ENCODE measurements at regions not wholly inside any gene's neighbourhood (a gene's known extent, or its start where the extent isn't known, plus 50 kb on each side); places are given as distances from the start of the nearest gene placed in this dataset.
A peak's percentile ranks its signal among the peaks of the same experiment; 100 is the strongest.

DNA sequence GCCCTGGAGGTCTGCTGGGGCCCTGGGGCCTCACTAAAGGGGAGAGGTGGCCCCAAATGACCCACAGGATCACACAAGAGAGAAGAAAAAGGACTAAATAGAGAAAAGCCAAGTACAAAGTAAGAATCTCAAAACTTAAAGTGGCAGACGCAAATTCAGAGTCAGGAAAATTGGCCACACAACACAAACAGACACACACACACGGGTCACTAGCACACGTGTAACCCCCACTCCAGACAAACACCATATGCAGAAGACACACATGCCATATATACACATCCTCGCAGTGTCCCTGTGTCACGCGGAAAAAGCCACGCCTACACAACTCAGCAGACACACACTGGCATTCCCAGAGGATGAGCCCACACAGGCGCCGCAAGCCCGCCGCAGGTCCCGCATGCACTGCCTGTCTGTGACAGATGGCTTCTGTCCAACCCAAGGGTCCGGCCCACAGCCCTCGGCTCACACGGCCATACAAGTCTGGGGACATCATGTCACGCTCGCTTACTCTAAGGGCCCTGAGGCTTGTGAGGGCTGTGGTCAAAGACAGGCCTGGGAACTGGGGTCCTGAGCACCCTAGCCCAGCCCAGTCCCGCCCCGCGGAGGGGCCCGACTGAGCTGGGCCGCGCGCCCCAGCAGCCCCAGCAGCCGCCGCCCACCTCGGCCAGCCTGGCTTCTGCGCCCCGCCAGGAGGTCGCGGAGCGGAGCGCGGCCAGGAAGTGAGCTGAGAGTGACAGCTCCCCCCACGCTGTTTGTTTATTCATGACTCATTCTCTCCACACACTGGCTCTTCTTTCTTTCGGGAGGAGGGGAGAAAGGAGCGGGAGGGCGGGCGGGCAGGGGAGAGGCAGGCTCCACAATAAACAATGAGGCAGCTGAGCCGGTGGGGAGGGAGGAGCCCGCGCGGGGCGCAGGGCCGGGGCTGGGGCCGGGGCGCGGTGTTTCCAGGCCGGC is 95.5 kb upstream of the ZMIZ1 start:
- no peaks in the 10 kb centered on the region for H3K36me3 Mint-ChIP-seq (ENCODE audit: insufficient read depth, unreplicated experiment)
- ChIA-PET CTCF (interaction anchor here (1.1 kb wide), 1 partner anchor 10 kb away, joined by 4 read pairs; no protein-coding TSS in a partner anchor), POLR2A (interaction anchor here (0.6 to 2.4 kb wide), 12 partner anchors 8 to 253 kb away, joined by 3 to 13 read pairs (median 4); no protein-coding TSS in a partner anchor)
- H3K9me3 Mint-ChIP-seq (ENCODE audit: unreplicated experiment): no peaks in the 10 kb centered on the region
- intact Hi-C loops (cut with micrococcal nuclease): loop anchor here (2.0 to 10.0 kb wide), 2 partner anchors 46 to 222 kb away; no protein-coding TSS in a partner anchor
- peak; percentile 93 for DNase-seq (ENCODE audit: unreplicated experiment)
- H3K4me1 Mint-ChIP-seq (ENCODE audit: insufficient read depth, unreplicated experiment): peaks cover 36% of the 10 kb centered on the region
- H3K27me3 Mint-ChIP-seq (ENCODE audit: insufficient read depth, unreplicated experiment): no peaks in the 10 kb centered on the region
- TF ChIP-seq, protein P1, sequence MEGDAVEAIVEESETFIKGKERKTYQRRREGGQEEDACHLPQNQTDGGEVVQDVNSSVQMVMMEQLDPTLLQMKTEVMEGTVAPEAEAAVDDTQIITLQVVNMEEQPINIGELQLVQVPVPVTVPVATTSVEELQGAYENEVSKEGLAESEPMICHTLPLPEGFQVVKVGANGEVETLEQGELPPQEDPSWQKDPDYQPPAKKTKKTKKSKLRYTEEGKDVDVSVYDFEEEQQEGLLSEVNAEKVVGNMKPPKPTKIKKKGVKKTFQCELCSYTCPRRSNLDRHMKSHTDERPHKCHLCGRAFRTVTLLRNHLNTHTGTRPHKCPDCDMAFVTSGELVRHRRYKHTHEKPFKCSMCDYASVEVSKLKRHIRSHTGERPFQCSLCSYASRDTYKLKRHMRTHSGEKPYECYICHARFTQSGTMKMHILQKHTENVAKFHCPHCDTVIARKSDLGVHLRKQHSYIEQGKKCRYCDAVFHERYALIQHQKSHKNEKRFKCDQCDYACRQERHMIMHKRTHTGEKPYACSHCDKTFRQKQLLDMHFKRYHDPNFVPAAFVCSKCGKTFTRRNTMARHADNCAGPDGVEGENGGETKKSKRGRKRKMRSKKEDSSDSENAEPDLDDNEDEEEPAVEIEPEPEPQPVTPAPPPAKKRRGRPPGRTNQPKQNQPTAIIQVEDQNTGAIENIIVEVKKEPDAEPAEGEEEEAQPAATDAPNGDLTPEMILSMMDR (IDR thresholded peaks at IDR 0.05; ENCODE audit: unreplicated experiment): no peak
- H3K4me3 Mint-ChIP-seq (ENCODE audit: unreplicated experiment): peak overlapping the region; percentile 78
- no TSS peak for BruUV-seq (replicated peaks)
- peak overlapping the region; percentile 51 for H3K27ac Mint-ChIP-seq (ENCODE audit: low read depth, unreplicated experiment)

DNA sequence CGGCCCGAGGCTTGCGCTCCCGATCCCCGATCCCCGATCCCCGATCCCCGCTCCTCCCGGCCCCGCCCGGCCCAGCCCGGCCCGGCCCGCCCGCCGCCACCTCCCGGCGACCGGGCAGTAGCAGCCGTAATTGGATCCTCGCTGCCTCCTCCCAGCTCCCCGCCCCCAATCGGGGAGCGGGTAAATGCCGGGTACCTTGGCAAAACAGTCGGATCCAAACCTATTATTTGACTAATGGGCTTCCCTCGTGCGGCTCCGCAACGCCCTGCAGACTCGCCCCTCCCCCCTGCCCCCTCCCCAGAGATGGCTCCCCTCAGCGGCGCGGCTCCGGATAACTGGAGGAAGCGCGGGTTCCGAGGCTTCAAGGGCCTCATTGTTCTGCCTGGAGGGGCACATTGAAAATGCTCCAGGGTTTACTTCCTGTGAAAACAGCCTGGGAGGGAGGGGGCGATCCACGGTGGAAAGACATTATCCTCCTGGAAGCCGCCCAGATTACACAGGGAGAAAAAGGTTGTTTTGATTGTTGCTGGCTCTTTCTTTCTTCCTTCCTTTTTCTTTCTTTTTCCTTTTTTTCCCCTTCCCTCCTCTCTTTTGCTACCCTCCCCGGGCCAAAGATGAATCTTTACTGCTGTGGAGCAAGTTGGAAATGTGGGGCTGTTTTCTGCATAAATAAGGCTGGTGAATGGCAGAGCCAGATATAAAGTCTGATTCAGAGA is 94.7 kb upstream of the ZMIZ1 start:
- H3K9me3 Mint-ChIP-seq (ENCODE audit: unreplicated experiment): no peaks in the 10 kb centered on the region
- intact Hi-C loops (cut with micrococcal nuclease): loop anchor here (1.0 to 10.0 kb wide), 4 partner anchors 47 to 221 kb away; no protein-coding TSS in a partner anchor
- peak; percentile 81 for DNase-seq (ENCODE audit: unreplicated experiment)
- TF ChIP-seq, protein P1 (IDR thresholded peaks at IDR 0.05; ENCODE audit: unreplicated experiment): no peak
- H3K27ac Mint-ChIP-seq (ENCODE audit: low read depth, unreplicated experiment): peak overlapping the region; percentile 94
- POLR2A ChIA-PET: interaction anchor here (0.6 to 2.4 kb wide), 12 partner anchors 9 to 254 kb away, joined by 3 to 13 read pairs (median 4); no protein-coding TSS in a partner anchor
- no TSS peak for BruUV-seq (replicated peaks)
- CTCF ChIA-PET: interaction anchor here (0.6 to 1.7 kb wide), 17 partner anchors 9 to 1025 kb away, joined by 3 to 14 read pairs (median 4); no protein-coding TSS in a partner anchor
- H3K4me3 Mint-ChIP-seq (ENCODE audit: unreplicated experiment): peak overlapping the region; percentile 78
- no peaks in the 10 kb centered on the region for H3K27me3 Mint-ChIP-seq (ENCODE audit: insufficient read depth, unreplicated experiment)
- peaks cover 39% of the 10 kb centered on the region for H3K4me1 Mint-ChIP-seq (ENCODE audit: insufficient read depth, unreplicated experiment)
- no peaks in the 10 kb centered on the region for H3K36me3 Mint-ChIP-seq (ENCODE audit: insufficient read depth, unreplicated experiment)

DNA sequence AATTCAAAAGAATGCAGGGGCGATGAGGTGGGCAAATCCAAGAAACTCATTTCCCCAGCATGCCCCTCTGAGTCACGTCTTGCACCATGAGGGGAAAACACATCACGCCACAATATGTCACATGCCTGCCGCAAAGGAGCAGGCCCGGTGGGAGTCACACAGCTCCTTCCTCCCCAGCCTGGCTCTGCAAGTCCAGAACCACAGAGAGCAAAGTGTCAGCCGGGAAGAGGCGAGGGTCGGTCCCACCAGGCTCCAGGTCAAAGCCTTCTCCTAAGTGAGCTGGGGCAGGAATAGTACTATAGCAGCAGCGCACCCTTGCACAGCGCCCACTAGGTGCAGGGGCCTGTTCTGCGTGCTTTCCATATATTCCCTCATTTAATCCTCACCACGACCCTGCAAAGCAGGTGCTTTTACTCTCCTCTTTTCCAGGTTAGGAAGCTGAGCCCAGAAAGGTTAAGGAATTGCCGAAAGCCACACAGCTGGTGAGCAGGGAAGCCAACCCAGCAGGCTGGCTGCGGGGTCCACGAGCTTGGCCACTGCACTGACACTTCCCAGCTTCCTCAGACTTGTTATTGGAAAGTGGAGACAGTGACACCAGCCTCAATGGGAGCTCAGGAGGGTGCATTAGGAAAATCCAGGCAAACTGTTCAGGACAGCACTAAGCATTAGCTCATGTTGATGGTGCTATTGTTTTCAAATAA is 94.0 kb upstream of the ZMIZ1 start:
- no TSS peak for BruUV-seq (replicated peaks)
- POLR2A ChIA-PET: interaction anchor here (0.6 to 2.4 kb wide), 5 partner anchors 12 to 216 kb away, joined by 3 to 11 read pairs (median 4); no protein-coding TSS in a partner anchor

More for the DNA sequence above, 94.0 kb upstream of the ZMIZ1 start:
- peak overlapping the region; percentile 94 for H3K27ac Mint-ChIP-seq (ENCODE audit: low read depth, unreplicated experiment)
- no peaks in the 10 kb centered on the region for H3K36me3 Mint-ChIP-seq (ENCODE audit: insufficient read depth, unreplicated experiment)
- CTCF ChIA-PET: interaction anchor here (0.5 to 1.7 kb wide), 29 partner anchors 9 to 1232 kb away, joined by 3 to 14 read pairs (median 3); no protein-coding TSS in a partner anchor
- TF ChIP-seq, protein P1 (IDR thresholded peaks at IDR 0.05; ENCODE audit: unreplicated experiment): peak; percentile 83
- intact Hi-C loops (cut with micrococcal nuclease): loop anchor here (1.0 to 10.0 kb wide), 3 partner anchors 96 to 220 kb away; no protein-coding TSS in a partner anchor
- DNase-seq (ENCODE audit: unreplicated experiment): peak; percentile 88
- peak overlapping the region; percentile 78 for H3K4me3 Mint-ChIP-seq (ENCODE audit: unreplicated experiment)
- H3K27me3 Mint-ChIP-seq (ENCODE audit: insufficient read depth, unreplicated experiment): no peaks in the 10 kb centered on the region
- H3K4me1 Mint-ChIP-seq (ENCODE audit: insufficient read depth, unreplicated experiment): peaks cover 39% of the 10 kb centered on the region
- no peaks in the 10 kb centered on the region for H3K9me3 Mint-ChIP-seq (ENCODE audit: unreplicated experiment)

All from MCF 10A (cell line).